OCI-LY7 (cell line): ENCODE measurements at regions not wholly inside any gene's neighbourhood (a gene's known extent, or its start where the extent isn't known, plus 50 kb on each side); places are given as distances from the start of the nearest gene placed in this dataset.

Experiments used
- CTCF ChIP-seq: fragments of 200-600 bp; sonication (generic); conservative IDR thresholded peaks from 2 replicates; pipeline ENCODE4 v1.5.1; 2014; ENCODE audit warnings: mild to moderate bottlenecking, antibody characterized with exemption, low read length, moderate library complexity, mixed read lengths
- EZH2phosphoT487 ChIP-seq: fragments of 200-600 bp; sonication (generic); IDR thresholded peaks from 2 replicates; pipeline ENCODE4 v1.6.1; 2018; ENCODE audit warnings: low read depth, borderline replicate concordance, mild to moderate bottlenecking, mixed run types, antibody characterized with exemption, low read length, moderate library complexity, mixed read lengths

- no peak for TF ChIP-seq CTCF
- TF ChIP-seq EZH2phosphoT487 = no peak
These were observed 555.5 kb upstream of the CFAP20DC start for GRCh38 chr3:59605318-59605717.
